DND-41 (cell line): ENCODE measurements at regions not wholly inside any gene's neighbourhood (a gene's known extent, or its start where the extent isn't known, plus 50 kb on each side); places are given as distances from the start of the nearest gene placed in this dataset.

Source experiments
- ATAC-seq: fragments of 200-7000 bp; cut with Tn5 transposase; 3 replicates; pipeline ENCODE4 v1.9.1; 2021; ENCODE audit warnings: low read depth; ENCODE audit not compliant: insufficient read depth
- DNase-seq: peaks from one replicate; pipeline ENCODE4 v3.0.0-alpha.2; 2020
- H2AFZ ChIP-seq: 2 replicates; pipeline ENCODE4 v1.6.0; 2012; ENCODE audit warnings: low read depth, low read length
- H3K27ac ChIP-seq: 2 replicates; pipeline ENCODE4 v1.5.1; 2012; ENCODE audit warnings: low read length, inconsistent platforms
- H3K27me3 ChIP-seq: fragments of 200-600 bp; sonication (generic); 2 replicates; pipeline ENCODE4 v1.6.0; 2012; ENCODE audit warnings: low read length, mild to moderate bottlenecking, inconsistent platforms; ENCODE audit not compliant: insufficient read depth, poor library complexity
- H3K36me3 ChIP-seq: 2 replicates; pipeline ENCODE4 v1.5.1; 2012; ENCODE audit warnings: low read length, inconsistent platforms; ENCODE audit not compliant: insufficient read depth
- H3K4me1 ChIP-seq: 2 replicates; pipeline ENCODE4 v1.5.1; 2012; ENCODE audit warnings: mild to moderate bottlenecking, low read length; ENCODE audit not compliant: insufficient read depth
- H3K4me2 ChIP-seq: 2 replicates; pipeline ENCODE4 v1.6.0; 2012; ENCODE audit warnings: mild to moderate bottlenecking, moderate library complexity, low read length, inconsistent platforms; ENCODE audit not compliant: insufficient read depth
- H3K4me3 ChIP-seq, 2 experiments: fragments of 200-600 bp in 1 of 2; shearing (Covaris generic) in 1 of 2; 2 replicates each; pipeline ENCODE4 v1.5.1; 2012 to 2016; ENCODE audit warnings: inconsistent platforms in 2 of 2, low read length in 2 of 2, mild to moderate bottlenecking in 2 of 2, low read depth in 1 of 2, moderate library complexity in 1 of 2
- H3K79me2 ChIP-seq: 2 replicates; pipeline ENCODE4 v1.6.0; 2012; ENCODE audit warnings: low read length, inconsistent platforms; ENCODE audit not compliant: insufficient read depth
- H3K9ac ChIP-seq: 2 replicates; pipeline ENCODE4 v1.6.0; 2012; ENCODE audit warnings: low read depth, mild to moderate bottlenecking, inconsistent platforms, low read length, moderate library complexity
- H3K9me3 ChIP-seq: 2 replicates; pipeline ENCODE4 v1.5.1; 2012; ENCODE audit warnings: low read length, moderate library complexity, mild to moderate bottlenecking, inconsistent platforms; ENCODE audit not compliant: insufficient read depth, severe bottlenecking
- H4K20me1 ChIP-seq: 2 replicates; pipeline ENCODE4 v1.6.0; 2012; ENCODE audit warnings: low read length; ENCODE audit not compliant: insufficient read depth
- EZH2 ChIP-seq: IDR thresholded peaks from 3 replicates; pipeline ENCODE4 v1.6.1; 2012; ENCODE audit warnings: borderline replicate concordance, low read depth, mild to moderate bottlenecking, moderate library complexity, low read length, inconsistent platforms; ENCODE audit not compliant: severe bottlenecking
- TF ChIP-seq, protein P1 (sequence below): IDR thresholded peaks from 2 replicates; pipeline ENCODE4 v1.5.1; 2012; ENCODE audit warnings: borderline replicate concordance, low read length, moderate library complexity, mild to moderate bottlenecking; ENCODE audit not compliant: poor library complexity, severe bottlenecking; ENCODE audit errors: extremely low read depth

GRCh38 chr22:27512283-27512761, 289.2 kb downstream of the MN1 start:
- Histone ChIP-seq H2AFZ (no peak overlapping the region), H3K9ac (no peak overlapping the region), H4K20me1 (no peaks in the 10 kb centered on the region), H3K4me1 (no peaks in the 10 kb centered on the region), H3K4me3 (no peak overlapping the region), H3K27ac (no peak overlapping the region), H3K9me3 (no peaks in the 10 kb centered on the region), H3K79me2 (no peaks in the 10 kb centered on the region), H3K36me3 (no peaks in the 10 kb centered on the region), H3K27me3 (no peaks in the 10 kb centered on the region), H3K4me2 (no peak overlapping the region)
- no peak for ATAC-seq
- TF ChIP-seq, protein P1, sequence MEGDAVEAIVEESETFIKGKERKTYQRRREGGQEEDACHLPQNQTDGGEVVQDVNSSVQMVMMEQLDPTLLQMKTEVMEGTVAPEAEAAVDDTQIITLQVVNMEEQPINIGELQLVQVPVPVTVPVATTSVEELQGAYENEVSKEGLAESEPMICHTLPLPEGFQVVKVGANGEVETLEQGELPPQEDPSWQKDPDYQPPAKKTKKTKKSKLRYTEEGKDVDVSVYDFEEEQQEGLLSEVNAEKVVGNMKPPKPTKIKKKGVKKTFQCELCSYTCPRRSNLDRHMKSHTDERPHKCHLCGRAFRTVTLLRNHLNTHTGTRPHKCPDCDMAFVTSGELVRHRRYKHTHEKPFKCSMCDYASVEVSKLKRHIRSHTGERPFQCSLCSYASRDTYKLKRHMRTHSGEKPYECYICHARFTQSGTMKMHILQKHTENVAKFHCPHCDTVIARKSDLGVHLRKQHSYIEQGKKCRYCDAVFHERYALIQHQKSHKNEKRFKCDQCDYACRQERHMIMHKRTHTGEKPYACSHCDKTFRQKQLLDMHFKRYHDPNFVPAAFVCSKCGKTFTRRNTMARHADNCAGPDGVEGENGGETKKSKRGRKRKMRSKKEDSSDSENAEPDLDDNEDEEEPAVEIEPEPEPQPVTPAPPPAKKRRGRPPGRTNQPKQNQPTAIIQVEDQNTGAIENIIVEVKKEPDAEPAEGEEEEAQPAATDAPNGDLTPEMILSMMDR = no peak
- no peak for TF ChIP-seq EZH2
- no peak for DNase-seq

DNA sequence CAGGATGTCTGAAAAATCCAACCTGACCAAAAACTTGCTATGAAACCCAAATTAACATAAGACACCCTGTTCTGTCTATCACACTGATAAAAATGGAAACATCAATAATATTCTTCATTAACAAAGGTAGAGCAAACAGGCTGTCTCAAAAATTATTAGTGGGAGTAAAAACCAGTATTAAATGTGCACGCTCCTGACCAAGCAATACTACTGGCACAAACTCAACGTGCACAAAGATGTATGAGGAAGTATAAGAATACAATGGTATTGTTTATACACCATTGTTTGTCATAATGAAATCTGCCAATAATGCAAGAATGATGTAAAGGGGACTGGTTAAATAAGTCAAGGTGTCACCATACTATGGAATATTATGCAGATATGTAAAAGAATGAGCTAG, 288.5 kb downstream of the MN1 start:
- Histone ChIP-seq H3K9ac (no peak overlapping the region), H3K9me3 (no peaks in the 10 kb centered on the region), H3K36me3 (no peaks in the 10 kb centered on the region)

DNA sequence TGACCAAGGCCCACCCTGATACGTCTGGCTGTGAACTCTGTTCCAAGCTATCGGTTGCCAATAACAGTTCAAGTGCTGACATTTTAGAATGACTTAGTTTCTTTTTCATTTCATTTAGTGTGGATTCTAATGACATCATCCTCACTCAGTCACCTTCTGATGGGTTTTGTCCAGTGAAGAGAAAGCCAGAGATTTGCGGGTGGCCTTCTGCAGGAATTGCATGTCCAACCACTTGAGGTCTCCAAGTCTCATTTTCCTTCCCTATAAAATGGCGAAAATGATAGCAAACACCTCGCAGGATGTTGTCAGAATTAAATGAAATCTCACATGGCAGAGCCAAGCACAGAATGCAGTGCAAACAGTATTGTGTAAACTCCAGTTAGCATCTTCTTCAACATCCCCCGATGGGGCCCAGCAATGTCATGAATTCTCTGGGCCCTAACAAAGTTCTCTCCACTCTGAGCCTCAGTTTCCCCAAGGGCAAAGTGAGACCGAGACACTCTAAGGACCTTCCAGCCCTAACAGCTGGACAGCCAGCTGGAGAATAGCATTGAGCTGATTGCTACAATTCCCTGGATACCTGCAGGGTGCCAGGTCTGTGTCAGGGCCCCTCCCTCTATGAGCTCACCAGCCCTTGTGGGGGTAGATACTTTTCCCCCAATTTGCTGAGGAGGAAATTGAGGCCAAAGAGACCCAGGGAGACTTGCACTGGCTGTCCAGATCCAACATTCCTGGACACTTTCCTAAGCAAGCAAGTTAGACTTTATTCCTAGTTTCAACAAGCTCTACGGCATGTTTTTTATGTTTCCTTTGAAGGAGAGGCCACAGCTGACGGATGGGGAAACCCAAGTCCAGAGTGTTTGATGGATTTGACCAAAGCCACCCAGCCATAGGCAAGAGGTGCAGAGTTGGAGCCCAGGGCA, 286.7 kb downstream of the MN1 start:
- H3K27ac ChIP-seq = no peak overlapping the region
- ATAC-seq = no peak

More for the DNA sequence above, 288.5 kb downstream of the MN1 start:
- ATAC-seq = no peak
- Histone ChIP-seq H4K20me1 (no peaks in the 10 kb centered on the region), H3K4me1 (no peaks in the 10 kb centered on the region), H3K4me3 (no peak overlapping the region), H3K27ac (no peak overlapping the region), H3K27me3 (no peaks in the 10 kb centered on the region), H3K79me2 (no peaks in the 10 kb centered on the region), H2AFZ (no peak overlapping the region), H3K4me2 (no peak overlapping the region)
- no peak for TF ChIP-seq EZH2
- TF ChIP-seq, protein P1 = no peak
- no peak for DNase-seq

More for the DNA sequence above, 286.7 kb downstream of the MN1 start:
- no peaks in the 10 kb centered on the region for H3K4me1 ChIP-seq
- H3K4me2 ChIP-seq = no peak overlapping the region
- TF ChIP-seq, protein P1 = no peak
- no peak for TF ChIP-seq EZH2
- H3K9ac ChIP-seq = no peak overlapping the region
- no peaks in the 10 kb centered on the region for H4K20me1 ChIP-seq
- no peaks in the 10 kb centered on the region for H3K79me2 ChIP-seq
- H3K27me3 ChIP-seq = no peaks in the 10 kb centered on the region
- H3K4me3 ChIP-seq = no peak overlapping the region
- H3K9me3 ChIP-seq = no peaks in the 10 kb centered on the region
- no peak for DNase-seq
- H3K36me3 ChIP-seq = no peaks in the 10 kb centered on the region
- H2AFZ ChIP-seq = no peak overlapping the region
